Brain pericyte (primary cell): ENCODE measurements at regions not wholly inside any gene's neighbourhood (a gene's known extent, or its start where the extent isn't known, plus 50 kb on each side); places are given as distances from the start of the nearest gene placed in this dataset.

ENCODE experiments used
- DNase-seq: peaks from one replicate; pipeline ENCODE4 v3.0.0-alpha.2; 2012; ENCODE audit warnings: low read depth, low spot score

DNA sequence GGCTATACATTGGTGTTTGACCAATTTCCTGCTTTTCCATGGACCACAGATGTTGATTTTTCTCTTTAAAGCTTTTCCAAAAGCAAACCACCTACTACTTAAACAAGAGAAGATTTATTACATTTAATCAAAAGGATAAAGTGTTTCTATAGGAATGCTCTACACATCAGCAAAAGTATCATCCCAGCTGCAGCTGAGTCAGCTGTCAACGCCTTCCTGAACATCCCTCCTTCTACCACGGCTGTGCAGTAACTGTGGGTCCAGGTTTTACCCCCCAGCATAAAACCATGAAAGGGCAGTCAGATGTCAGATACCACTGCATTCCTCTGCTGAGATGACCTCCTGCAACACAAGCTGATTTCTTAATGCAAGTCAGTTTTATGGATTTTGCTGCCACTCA, 524.5 kb upstream of the MEX3C start:
- no peak for DNase-seq

DNA sequence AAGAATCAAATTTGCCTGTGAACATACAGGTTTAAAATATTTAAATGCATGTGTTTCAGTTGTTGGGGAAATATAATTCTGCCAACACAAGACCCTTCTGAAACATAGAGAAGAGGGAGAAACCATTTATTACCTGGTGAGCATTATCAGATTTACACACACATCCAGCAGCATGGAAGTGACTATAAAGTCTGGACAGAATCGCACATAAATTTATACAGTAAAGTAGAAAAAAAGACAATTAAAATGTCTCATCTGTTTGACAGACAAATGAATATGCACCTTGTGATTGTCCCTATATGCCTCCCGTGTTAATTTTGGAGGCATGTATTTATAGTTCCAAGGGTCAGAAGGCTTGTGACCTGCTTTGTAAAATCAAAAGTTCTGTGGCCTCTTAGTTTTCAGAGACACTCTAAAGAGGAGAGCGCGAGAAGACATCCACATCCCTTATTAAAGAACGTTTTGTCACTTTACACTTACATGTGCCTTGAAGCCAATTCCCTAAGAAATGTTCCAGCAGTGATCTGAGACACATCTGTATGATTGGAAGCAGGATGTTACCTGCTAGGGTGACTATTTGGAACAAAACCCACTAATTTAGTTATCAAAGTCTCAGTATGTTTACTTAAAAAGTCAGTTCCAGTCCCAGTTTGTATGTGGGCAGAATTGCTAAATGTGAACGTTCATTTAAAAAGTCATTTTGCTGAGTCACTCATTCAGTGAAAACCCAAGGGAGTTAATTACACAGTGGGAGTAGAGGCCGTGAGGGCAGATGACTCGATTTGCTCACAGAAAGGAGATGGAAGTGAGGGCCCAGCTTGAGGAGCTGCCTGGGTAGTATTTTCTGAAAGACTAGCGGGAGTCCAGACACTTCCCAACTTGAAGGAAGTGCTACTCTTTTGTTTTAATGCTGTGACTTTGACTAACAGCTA, 527.6 kb upstream of the MEX3C start:
- DNase-seq: no peak

DNA sequence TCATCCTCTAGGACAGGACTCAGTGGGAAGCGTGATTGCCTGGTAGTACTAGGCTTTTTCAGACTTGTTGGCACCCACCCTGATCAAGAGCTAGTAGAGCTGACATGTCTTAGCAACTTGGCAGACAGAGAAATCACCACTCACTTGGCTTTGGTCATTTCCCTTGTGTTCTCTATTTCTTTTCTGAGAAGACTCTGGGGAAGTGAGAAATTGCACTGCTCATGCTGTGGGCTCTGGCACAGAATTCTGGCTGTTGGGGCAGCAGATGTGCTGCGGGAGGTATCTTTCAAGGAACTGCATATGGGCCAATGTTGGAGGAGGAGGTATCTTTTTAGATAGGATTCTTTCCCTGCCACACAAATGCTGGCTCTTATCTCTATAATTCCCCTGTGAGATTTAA, 529.1 kb upstream of the MEX3C start:
- no peak for DNase-seq

DNA sequence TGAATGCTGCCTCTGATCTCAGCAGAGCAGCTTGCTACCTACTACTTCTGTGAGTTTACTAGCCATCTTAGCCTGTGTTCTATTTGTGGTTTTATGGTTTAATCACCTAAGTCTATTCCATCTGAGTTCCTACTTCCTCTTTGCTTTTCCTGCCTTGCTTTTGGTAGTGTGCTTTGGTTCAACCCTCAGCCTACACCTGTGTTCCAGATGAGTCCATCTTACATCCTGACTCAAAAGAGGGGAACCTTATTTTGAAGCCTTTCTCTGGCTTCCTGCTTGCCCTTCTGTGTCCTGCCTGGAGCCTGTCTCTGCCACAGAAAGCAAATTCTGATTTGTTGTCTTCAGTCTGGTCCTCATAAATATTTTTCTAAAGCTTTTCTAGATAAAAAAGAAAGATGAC, 530.3 kb upstream of the MEX3C start:
- no peak for DNase-seq

DNA sequence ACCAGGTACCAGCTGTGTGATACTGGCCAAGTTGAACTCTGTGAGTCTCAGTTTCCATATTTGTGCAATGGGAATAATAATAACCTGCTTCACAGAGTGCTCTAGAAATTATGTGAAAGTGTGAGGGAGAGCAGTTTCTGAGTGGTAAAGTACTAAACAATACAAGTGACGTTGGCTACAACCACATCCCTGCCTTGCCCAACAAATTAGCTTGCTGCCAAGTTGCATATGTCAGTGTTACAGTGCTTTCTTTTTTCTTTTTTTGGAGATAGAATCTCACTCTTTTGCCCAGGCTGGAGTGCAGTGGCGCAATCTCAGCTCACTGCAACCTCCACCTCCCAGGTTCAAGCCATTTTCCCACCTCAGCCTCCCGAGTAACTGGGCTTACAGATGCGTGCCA, 533.6 kb upstream of the MEX3C start:
- no peak for DNase-seq

DNA sequence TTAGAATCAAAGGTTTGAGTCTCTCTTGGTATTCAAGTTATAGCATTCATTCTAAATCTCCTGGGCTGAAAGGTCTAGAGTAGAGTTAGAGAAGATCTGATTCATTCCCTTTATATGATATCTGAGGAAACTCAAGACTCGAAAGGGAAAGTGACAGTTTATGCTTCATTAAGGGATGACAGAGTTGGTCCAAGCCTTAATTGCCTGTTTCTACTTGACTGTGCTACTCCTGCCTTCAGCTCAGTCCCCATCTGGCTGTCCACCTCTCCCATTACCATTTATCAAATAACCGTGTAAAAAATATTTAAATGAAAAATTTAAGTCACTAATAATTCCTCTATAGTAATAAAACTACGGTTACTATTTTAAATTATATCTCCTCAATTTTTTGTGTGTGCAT, 537.1 kb upstream of the MEX3C start:
- no peak for DNase-seq

DNA sequence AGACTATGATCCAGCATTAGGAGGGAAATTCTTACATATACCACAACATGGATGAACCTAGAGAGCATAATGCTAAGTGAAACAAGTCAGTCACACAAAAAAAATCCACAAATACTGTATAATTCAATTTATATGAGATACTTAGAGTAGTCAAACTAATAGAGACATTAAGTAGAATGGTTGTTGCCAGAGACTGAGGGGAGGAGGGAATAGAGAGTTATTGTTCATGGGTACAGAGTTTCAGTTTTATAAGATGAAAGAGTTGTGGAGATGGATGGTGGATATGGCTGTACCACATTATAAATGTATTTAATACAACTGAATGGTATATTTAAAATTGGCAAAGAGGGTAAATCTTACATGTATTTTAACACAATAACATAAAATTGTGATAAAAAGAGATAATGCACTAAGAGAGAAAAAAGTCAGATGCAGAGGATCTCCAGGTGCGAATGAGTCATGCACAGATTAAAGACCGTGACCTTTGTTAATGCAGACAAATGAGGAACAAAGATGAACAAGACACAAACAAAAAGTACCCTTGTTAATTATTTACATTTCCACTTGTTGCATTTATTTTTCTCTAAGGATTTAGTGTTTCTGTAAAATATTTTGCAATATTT, 541.7 kb upstream of the MEX3C start:
- DNase-seq: no peak

DNA sequence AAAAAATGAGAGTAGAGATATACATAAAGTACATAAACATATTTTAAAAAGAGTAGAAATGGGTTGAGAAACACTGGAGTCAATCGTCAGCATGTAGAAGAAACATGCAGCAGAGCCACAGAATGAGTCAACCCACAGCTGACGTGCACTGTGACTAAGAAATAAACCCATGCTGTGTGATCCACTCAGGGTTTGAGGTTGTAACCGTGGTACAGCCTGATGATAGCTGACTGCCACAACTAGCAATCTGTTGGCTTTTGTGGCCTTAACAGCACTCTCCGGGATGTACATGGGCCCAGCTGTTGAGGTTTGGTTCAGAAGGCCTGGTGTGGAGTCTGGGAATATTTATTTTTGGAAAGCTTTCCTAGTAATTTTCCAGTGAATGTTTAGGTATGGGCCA, 554.4 kb upstream of the MEX3C start:
- DNase-seq: no peak

DNA sequence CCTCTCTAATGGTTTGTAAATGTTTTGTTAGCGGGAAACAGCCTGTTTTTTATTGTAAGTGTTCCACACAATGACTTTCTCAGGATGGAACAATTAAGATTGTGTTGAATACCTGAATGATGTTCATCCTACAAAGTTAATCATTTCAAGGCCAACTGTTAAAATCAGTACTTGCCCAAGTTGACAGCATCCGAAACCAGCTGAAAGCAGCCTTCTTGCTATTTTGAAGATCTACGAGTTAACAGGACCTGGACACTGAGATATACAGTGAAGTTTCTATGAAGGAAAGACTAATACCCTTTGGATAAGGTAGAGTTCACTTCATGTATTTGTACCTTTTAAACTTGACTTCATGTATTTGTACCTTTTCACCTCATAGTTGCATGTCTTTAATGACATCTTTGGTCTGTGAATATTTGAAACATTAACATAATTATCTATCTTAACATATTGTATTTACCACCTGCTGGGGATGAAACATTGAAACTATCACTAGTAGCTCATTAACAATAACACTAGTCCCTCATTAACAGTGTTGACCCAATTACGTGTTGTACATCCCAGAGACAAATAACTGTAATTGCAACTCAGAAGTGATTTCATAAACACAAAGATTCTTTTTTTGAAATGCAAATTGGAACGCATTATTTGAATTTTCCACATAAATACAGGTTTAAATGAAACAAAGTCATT, 556.0 kb upstream of the MEX3C start:
- no peak for DNase-seq

DNA sequence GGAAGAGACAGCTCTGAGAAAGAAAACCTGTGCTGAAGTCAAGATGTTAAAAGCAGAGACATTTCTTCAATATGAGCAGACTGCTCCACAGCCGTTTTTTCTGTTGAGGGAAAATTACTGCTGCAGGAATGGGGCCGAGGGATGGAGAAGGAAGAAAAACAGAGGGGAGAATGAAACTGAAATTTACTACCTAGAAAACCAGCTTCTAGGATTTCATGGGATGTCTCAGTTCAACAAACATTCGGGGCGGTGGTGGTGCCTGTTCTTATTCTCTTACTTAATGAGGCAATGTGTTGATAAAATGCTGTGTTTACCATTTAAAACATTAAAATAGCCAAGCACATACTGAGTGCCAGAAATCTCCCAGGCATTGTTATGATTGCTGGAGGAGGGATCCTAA, 557.1 kb upstream of the MEX3C start:
- no peak for DNase-seq

DNA sequence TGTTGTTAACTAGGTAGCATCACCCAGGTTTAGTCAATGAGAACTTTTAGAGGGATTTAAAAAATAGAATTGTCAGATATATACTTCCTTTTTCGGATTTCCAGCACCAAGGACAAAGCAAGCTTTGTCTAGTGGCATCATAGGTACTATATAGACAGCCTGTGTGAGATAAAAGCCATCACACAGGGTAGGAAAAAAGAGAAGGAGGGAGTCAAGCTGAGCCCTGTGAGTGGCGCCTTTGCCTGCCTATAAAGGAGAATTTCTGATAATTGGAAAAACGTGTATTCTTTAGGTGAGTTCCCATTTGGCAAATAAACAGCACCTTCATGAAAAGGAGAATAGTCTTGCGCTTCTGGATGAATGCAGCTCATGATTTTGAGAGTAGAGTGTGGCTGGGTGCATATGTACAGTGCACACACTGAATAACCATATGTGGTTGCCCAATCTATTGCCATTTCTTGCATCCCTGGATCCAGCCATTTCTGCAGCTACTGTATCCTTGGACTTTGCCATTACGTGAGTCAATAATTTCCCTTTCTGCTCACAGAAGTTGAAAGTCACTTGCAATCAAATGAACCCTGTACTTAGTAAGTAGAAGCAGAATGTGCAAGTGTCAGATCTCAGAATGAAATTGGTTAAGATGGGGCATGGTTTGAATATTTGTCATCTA, 559.9 kb upstream of the MEX3C start:
- no peak for DNase-seq

DNA sequence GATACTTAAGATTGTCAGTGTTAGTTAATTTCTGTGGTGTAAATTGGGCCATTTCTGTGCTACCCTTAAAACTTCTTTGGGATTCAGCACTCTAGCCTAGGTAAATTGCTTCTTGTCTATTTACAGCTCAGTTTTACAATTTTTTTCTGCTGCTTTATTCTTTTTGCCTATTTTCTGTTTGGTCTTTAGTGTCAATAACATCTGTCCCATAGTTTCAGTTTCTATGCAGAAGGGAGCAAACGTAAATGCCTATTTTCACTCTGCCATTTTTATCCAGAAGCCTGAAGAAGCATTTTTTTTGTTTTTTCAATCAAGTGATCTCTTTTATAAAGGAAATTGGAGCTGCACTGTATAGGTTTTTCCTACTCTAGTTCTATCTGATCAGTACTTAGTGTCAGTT, 564.9 kb upstream of the MEX3C start:
- no peak for DNase-seq

DNA sequence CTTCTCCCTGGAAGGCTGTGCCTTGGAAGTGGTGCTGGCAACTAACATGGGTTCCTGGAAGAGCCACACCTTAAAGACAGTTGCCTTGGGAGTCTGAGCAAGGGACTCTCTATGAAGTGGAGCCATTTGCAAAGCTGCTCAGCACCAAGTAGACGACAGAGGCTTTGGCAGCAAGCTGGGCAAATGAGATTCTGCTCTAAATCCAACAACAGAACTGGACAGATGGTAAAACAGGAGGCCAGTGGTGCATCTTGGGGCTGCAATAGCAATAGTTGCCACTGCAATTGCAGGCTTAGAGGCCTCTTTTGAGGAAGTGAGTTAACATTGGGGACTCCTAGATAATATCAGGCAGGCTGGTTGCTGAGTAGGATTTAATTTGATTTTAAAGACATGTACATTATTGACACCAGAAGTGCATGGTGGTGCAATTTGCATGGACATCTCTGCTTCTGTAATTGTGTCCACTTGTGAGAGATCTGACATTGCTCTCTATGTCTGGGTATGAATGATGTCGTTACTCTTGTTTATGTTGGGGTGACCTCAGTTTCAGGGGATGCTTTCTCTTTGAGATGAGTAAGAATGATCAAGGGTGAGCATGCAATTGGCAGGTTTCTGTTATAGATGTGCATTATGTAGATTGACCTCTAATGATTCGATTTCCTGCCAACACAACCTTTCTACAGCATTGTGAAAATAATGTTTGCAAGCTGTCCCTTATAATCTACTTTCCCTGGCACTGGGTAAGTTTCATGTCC, 568.3 kb upstream of the MEX3C start:
- no peak for DNase-seq

DNA sequence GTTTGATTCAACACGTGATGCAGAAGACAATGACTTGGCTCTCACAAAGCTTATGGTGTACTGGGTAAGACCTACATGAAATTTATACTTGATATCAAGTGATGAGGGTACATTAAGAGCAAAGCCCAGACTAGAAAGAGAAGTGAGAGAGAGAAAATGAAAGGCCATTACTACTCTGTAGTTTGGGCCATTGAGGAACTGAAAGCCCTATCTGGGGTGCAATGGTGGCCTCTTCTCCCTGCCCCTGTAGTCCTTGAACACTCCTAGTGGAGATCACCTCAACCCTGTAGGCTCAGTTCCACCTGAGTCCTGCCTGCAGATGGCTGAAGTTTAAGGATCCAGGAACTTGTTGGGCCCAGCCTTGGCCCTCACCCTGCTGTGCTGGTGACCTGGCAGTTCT, 569.8 kb upstream of the MEX3C start:
- no peak for DNase-seq

DNA sequence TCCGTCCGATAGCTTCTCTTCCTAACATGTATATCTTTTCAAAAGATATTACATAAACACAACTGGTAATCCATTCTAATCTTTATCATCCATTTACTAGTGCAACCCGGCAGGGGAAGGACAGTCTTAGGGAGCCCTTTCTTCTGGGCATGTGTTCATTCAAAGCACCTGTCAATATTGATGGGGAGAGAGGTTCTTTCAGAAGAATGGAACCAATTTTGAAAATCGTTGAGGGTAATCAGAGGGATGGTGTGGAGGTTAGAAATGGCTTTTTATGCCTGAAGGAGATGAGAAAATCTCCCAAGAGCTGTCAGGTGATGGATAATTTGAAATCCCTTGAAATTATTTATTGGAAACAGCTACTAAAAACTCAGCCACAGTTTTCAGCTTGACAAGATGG, 561.9 kb upstream of the DCC start:
- DNase-seq: no peak

DNA sequence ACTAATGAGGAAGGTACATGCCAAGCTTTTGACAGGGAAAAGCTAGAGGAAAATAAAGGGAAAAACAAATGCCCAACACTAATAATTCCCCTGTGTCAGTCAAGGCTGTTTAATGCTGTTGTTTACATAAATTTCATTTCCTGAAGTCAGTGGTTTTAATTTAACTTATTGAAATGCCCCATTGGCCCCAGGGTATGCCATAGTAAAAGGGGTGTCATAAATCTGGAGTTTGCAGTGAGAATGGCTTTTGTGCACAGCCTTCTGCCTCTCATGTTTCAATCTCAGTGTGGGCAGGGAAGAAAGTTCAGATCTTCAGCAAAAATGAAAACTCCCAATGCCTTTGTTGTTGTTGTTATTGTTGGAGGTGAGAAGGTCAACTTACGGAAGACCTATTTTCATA, 550.1 kb upstream of the DCC start:
- DNase-seq: no peak

DNA sequence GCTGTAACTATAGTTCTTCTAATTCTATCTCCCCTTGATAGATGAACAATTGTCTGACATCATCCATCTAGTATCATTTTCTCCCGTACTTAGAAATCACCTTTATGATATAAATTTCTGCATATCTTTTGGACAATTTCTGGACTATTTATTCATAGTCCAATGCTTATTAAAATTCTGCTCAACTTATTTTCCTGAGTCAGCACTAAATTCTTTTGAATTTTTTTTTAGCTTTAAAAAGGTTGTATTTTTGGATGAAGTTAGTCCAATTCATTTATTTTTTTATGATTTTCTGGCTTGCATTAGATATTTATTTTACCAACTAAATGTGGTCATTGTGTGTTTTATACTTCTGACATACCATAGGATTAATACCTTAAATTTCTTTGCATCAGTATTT, 538.5 kb upstream of the DCC start:
- DNase-seq: no peak

DNA sequence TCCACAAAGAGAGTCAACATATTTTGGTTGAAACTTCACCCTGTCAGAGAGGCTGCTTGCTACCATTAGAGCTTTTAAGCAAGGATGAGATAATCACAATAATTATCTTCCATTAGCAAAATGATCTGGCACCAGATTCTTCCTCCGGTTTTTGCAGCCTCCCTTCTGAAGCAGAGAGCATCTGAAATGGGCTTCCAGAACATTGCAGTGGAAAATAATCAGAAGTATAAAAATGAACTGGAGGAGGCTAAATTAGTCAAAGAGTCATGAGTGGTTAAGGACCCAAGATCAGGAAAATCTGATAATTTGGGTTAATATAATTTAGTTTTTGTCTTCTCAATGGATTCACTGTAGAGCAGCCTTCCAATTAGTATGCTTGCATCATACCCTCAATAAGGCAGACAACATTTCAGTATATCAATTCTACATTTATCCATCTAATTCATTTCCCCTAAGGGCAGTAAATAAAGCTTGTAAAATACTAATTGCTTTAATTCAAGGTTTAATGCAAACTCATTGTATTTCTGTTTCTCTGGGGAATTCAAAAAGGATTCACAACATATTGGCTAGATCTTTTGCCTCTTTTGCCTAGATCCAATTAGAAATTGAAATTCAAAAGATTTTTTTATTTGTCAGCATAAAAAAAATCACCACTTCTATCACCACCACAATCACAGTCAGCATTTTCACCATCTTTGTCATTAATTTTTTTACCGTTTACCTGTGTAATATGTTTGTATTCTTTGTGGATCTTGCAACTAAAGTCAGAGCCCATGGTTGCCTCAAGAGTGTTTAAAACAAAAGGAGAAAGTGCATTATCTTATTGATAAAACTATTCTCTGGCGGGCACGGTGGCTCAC, 537.2 kb upstream of the DCC start:
- no peak for DNase-seq

DNA sequence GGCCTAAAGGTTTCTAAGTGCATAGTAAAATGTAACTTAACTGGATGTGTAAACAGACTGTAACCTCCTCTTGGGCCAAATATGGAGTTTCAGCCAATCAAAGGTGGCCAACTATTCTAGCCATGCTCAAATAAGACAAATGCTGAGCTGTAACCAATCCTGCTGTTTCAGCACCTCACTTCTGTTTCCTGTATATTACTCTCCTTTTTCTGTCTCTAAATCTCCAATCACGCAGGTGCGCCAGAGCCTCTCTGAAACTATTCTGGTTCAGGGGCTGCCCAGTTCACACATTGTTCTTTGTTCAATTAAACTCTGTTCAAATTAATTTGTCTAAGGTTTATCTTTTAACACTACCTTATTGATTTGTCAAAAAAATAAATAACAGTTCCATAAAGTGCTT, 532.7 kb upstream of the DCC start:
- no peak for DNase-seq

DNA sequence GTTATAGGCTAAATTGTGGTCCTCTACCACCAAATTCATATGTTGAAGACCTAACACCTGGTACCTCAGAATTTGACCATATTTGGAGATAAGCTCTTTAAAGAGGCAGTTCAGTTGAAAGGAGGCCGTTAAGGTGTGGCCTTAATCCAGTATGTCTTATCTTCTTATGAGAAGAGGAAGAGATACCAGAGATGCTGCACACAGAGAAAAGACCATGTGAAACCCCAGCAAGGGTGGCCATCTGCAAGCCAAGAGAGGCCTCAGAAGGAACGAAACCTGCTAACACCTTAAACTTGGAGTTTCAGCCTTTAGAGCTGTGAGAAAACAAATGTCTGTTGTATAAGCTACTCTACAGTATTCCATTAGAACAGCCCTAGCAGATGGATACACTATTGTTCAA, 528.1 kb upstream of the DCC start:
- no peak for DNase-seq

DNA sequence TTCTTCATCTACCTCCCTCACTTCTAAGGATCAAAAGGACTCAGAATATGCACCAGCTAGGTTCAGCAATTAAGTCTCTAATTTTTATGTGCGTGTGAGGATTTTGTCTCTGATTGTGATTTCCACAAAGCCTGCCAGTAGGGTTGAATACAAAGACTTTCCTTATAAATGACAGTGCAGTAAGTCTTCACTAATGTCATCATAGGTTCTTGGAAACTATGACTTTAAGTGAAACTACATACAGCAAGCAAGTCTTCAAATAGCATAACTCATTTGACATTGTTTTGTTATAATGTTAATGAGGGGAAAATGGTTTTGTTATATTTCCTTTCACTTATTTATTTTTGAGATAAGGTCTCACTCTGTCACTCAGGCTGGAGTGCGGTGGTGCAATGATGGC, 526.3 kb upstream of the DCC start:
- DNase-seq: no peak
